HG03439 (cell line): ENCODE measurements at regions not wholly inside any gene's neighbourhood (a gene's known extent, or its start where the extent isn't known, plus 50 kb on each side); places are given as distances from the start of the nearest gene placed in this dataset.
"Not testable (repeated sequence)": the region's sequence is repeated elsewhere in the genome, so short reads cannot be mapped to it uniquely, and the experiment has no call there.

ENCODE experiments used
- ATAC-seq: cut with Tn5 transposase; IDR thresholded peaks from one replicate; pipeline ENCODE4 v1.9.1; 2021; ENCODE audit warnings: mild to moderate bottlenecking, moderate library complexity; ENCODE audit not compliant: unreplicated experiment

DNA sequence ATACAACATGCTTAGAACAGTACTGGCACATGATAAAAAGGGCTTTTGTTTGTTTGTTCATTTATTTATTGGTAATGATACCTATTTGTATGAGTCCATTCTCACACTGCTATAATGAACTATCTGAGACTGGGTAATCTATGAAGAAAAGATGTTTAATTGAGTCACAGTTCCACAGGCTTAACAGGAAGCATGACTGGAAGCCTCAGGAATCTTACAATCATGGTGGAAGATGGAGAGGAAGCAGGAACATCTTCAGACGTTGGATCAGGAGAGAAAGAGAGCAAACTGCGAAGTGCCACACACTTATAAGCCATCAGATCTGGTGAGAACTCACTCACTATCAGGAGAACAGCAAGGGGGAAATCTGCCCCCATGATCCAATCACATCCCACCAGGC lies 847.7 kb downstream of the CDH18 start:
- ATAC-seq, result no peak

DNA sequence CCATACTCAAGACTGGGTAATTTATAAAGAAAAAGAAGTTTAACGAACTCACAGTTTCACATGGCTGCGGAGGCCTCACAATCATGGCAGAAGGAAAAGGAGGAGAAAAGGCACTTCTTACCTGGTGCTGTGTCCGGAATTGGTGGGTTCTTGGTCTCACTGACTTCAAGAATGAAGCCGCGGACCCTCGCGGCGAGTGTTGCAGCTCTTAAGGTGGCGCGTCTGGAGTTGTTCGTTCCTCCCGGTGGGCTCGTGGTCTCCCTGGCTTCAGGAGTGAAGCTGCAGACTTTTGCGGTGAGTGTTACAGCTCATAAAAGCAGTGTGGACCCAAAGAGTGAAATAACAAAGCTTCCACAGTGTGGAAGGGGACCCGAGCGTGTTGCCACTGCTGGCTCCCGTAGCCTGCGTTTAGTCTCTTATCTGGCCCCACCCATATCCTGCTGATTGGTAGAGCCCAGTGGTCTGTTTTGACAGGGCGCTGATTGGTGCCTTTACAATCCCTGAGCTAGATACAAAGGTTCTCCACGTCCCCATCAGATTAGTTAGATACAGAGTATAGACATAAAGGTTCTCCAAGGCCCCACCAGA lies 846.0 kb downstream of the CDH18 start:
- ATAC-seq, result not testable (repeated sequence)

DNA sequence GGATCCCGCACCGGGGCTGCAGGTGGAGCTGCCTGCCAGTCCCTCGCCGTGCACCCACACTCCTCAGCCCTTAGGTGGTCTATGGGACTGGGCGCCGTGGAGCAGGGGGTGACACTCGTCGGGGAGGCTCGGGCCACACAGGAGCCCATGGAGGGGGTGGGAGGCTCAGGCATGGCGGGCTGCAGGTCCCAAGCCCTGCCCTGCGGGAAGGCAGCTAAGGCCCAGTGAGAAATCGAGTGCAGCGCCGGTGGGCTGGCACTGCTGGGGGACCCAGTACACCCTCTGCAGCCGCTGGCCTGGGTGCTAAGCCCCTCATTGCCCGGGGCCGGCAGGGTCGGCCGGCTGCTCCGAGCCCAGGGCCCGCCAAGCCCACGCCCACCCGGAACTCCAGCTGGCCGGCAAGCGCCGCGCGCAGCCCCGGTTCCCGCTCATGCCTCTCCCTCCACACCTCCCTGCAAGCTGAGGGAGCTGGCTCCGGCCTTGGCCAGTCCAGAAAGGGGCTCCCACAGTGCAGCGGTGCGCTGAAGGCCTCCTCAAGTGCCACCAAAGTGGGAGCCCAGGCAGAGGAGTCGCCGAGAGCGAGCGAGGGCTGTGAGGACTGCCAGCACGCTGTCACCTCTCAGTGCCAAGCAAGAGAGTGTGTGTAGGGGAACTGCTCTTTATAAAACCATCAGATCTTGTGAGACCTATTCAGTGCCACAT lies 845.1 kb downstream of the CDH18 start:
- not testable (repeated sequence) for ATAC-seq

DNA sequence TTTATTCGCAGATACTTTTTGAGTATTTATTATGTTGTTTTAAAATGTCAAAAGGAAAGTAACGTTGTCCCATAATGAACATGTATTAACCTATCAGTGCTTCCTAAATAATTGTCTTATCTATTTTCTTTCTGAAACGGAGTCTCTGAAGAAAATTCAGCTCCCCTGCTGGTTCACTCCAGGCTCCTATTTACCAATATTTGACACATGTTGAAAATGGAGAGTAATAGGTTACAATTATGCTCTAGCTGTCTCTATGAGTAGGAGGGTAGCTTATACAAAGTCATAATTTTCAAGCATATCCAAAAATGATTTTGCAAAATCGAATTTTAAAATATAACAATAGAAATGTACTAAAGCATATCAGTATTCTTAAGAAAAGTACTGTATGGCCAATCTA lies 844.1 kb downstream of the CDH18 start:
- ATAC-seq, result no peak

DNA sequence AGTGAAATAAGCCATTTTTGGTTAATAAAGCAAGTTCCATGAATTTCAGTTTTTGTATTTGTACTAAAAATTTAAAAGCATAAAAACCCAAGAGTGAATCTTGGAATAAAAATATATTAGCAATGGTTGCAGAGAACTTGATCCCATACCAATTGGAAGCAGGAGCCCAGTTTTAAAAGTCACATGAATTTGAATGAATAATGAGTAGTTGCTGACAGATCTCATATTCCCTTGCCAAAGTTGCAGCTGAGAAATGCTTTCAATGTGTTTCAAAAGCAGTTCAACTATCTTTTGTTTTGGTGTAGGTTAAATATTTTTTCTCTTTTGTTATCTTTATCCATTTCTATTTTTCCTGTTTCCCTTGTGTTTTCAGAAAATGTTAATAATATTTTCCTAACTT lies 818.6 kb downstream of the CDH18 start:
- ATAC-seq, result no peak

DNA sequence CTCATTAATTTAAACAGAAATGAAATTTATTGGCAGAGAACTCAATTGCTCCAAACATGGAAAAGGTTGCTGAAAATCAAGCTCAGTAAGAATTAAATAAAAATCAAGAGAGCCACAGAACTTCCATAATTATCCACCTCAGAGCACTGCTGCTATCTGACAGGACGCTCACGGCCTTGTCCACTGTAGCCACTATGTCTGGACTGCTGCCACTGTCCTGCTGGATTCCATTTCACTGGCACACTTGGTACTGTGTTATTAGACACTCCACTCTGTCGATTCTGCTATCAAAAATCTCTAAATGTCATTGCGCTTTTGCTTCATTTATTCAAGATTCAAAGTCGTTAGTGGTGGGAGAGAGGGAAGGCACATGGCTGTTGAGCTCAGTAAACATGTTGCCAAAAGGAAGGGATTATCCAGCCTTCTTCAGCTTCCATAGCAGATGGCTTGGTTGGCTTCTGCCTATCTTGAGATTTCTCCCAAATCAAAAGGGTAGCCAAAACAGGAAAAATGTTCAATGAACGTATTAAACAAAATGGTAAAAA lies 815.0 kb downstream of the CDH18 start:
- ATAC-seq, result no peak

DNA sequence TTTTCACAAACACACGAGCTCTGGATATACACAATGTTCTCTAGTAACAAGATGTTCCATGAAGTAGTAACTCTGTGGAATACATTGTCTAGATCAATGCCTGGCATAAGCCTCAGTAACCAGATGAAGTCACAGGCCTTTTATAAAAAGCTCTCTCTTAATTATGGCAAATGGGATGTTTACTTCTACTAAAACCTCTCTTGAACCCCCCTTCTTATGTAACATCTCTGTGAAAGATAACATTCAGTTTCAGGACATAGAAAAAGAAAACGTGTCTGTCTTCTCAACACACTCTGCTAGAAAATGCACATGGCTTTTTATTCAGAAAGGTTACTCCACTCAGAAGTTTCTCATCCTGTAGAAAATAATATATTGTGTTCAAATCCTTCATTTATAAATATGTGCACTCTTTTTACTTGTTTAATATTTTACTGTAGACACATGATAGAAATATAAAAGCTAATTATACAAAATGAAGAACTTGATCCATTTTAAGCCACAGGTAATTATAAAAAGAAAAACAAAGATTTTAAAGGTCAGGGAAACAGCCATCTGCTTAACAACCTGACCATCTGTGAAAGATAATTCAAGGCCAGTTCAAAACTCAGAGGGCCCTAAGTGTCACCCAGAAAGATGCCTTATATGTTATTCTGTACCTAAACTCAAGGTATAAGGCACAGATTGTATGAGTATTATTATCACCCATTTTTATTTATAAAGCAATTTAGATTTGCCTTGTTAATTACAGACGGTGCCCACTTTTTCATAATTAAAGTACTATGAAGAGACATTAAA lies 812.0 kb downstream of the CDH18 start:
- ATAC-seq, result no peak

DNA sequence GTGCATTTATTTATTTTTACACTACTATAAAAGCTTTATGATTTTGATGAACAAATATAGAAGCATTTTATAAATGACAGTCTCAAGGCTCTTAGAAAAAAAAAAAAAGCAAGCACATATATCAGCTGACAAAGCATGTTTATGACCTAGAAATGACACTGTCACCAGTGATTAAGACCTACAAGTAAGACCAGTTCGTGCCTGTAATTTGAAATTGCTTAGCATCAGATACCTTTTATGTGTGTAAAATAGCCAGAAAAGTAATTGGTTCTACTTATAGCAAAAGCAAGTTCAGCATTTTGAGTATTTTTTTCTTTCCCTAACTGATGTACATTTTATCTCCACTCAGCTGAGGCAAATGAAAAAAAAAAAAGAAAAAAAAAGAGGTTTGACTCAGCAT lies 808.4 kb downstream of the CDH18 start:
- no peak for ATAC-seq

DNA sequence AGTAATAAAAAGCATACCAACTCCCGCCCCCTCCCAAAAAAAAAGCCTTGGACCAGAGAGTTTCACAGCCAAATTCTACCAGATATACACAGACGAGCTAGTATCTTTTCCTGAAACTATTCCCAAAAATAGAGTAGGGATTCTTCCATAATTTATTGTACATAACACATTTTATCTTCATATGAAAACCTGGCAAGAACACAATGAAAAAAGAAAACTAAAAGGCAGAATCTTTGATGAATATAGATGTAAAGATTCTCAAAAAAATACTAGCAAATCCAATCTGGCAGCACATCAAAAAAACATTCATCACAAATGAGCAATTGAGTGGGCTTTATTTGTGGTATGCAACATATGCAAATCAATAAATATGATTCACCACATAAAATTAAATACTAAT lies 798.8 kb downstream of the CDH18 start:
- ATAC-seq, result no peak

DNA sequence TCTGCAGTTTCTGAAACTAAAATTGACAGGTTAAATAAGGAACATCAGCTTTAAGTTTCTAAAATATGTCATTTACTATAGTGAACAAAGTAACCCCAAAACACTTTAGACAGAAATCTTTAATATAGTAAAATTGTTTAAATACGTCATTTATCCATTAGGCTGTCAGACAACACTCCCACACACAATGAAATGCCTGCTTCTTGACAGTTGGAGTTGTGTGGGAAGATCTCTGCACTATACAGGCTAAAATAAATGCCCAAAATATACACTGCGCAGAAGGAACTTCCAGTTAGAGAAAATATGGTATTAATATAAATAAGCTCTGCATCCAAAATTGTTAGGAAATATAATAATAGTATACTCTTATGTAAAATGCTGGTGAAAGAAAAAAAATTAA lies 794.4 kb downstream of the CDH18 start:
- no peak for ATAC-seq

DNA sequence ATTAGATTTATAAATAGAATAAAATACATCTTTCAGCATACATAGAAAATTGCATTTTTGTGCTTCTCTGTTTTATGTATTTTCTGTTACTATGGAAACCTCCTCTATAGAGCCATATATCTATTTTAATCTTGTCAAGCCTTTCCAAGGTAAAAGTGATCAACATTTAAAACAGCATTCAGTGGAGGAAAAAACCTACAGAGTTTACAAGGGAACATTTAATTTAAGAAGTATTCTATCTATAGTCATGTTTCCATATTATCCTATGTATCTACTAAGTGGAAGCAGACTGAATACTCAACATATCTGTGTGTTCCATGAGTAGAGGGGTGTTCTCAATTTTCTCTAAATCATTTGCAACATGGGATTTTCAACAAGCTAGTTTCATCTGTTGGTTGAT lies 791.4 kb downstream of the CDH18 start:
- ATAC-seq, result no peak

DNA sequence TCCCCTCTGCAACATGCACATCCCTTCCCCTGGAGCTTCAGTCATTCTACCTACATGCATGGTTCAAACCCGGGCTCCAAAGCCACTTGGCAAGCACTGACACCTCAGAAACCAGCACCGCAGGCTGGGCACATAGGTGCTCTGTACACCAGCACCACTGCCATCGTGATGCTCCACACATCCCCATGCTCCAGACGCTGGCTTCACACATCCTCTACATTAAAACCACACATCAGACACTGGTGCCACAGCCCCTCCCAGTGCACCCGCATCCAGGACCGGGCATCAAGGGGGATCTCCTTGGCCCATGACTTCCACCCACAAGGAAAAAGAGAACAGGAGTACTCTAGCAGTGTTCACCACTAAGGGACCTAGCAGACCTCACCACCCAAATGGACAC lies 787.7 kb downstream of the CDH18 start:
- ATAC-seq, result no peak

DNA sequence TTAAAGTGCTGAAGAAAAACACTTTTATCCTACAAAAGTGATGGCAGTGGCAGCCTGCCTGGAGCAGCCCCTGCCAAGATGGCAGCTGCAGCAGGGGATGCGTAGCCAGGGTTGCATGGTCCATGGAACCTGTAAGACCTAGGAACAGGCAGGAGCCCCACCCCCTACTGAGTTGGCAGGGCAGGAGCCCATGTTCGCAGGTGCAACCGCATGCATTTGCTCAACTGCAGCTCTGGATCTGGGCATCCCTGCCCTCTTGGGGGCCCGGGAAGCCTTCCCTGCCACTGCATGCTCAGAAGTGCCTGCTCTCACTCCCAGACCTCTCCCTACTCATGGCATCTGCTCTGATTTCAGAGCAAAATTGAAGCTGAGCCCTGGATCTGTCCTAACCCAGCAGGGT lies 779.6 kb downstream of the CDH18 start:
- ATAC-seq, result no peak

DNA sequence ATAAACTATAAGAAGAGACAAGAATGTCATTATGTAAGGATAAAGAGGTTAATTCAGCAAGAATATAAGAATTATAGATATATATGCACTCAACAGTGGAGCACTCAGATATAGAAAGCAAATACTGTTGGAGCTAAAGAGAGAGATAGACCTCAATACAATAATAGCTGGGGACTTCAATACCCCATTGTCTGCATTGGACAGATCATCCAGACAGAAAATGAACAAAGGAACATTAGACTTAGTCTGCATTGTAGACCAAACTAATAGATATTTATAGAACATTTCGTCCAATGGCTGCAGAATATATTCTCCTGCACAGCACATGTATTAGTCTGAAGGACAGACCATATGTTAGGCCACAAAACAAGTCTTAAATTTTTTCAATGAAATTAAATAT lies 777.1 kb downstream of the CDH18 start:
- no peak for ATAC-seq

DNA sequence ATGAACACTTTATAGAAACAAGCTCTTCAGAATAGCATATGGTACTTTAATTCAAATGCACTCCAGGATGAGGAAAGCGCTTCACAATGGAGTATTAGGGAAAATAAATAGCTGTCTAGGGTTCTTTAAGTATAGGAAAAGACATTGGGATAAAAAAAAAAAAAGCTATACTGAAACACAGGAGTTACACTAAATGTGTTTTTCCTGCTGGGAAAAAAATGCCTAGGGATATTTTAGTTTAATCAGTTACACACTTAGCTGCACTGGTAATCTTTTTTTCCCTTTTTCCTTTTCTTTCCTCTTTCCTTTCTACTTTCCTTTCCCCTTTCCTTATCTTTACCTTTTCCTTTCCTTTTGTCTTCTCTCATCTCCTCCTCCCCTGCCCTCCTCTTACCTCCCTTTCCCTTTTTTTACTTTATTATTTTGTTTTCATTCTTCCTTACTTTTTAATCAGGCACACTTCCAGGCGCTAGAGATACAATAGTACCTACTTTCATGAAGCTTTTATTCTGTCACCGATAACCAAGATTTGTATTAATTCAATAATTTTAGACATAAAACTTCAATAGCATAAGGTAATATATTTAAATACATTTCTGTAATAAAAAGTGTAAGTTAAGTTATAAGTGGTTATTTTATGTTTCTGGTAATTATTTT lies 758.7 kb downstream of the CDH18 start:
- no peak for ATAC-seq

DNA sequence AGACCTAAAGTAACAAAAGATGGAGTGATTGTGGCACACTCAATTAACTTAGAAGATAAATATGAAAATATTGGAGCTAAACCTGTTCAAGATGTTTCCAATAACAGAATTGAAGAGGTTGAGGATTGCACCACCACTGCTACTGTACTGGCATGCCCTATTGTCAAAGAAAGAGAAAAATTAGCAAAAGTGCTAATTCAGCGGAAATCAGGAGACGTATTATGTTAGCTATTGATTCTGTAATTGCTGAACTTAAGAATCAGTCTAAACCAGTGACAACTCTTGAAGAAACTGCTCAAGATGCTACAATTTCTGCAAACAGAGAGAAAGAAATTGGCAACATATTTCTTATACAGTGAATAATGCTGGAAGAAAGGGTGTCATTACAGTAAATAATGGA lies 754.4 kb downstream of the CDH18 start:
- no peak for ATAC-seq

DNA sequence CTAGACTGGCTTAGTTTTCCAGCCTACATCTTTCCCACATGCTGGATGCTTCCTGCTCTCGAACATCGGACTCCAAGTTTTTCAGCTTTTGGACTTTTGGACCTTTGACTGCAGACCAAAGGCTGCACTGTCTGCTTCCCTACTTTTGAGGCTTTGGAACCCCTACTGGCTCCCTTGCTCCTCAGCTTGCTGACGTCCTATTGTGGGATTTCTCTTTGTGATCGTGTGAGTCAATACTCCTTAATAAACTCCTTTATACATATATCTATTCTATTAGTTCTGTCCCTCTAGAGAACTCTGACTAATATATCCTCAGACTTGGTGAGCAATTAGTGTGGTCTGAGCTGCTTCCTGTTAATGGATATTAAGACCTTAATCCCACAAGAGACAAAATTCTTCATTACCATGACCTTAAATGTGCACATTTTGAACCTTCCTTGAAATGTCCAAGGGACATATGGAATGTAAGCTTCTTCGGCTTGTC lies 752.9 kb downstream of the CDH18 start:
- ATAC-seq, result no peak

DNA sequence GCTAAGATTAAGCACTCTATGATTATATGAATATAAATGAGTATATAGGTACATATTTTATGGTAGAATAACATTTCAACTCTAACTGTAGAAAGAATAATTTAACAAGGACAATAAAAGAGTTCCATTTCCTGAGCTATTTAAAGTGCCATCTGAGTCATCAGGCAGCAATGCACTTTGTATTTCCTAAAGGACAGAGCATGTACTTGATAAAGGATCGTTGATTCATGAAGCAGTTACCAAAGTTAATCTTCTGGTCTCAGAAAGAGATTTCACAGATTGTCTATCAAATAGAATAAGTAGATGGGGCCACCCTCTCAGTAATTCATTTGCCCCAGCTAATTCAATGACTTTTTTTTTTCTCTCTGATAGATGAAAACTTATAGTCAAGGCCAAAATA lies 747.8 kb downstream of the CDH18 start:
- no peak for ATAC-seq

DNA sequence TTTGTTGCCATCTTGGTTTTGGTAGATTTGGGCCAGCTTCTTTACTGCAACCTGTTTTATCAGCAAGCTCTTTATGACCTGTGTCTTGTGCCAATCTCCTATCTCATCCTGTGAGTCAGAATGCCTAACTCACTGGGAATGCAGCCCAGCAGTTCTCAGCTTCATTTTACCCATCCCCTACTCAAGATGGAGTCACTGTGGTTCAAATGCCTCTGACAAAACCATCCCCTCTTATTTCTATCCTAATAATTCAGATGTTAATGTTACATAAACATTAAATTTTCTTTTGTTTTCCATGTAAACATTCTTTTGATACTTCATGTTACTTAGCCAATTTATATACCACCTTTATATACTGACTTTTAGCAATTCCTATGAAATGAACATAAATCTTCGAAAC lies 746.3 kb downstream of the CDH18 start:
- ATAC-seq, result no peak

DNA sequence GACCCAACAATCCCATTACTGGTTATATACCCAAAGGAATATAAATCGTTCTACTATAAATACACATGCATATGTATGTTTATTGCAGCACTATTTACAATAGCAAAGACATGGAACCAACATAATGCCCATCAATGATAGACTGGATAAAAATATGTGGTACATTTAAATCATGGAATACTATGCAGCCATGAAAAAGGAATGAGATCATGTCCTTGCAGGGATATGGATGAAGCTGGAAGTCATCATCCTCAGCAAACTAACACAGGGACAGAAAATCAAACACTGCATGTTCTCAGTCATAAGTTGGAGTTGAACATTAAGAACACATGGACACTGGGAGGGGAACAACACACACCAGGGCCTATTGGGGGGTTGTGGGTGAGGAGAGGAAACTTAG lies 741.8 kb downstream of the CDH18 start:
- not testable (repeated sequence) for ATAC-seq

DNA sequence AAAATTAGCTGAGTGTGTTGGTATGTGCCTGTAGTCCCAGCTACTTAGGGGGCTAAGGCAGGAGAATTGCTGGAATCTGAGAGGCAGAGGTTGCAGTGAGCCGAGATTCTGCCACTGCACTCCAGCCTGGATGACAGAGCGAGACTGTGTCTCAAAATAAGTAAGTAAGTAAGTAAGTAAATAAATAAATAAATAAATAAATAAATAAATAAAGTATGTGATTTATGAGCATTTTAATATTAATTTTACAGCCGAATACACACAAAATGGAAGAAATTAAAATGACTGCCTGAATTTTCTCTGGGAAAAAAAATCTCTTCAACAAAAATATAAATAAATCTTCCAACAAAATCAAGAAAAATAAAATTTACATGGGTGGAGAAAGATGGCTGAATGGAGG lies 740.7 kb downstream of the CDH18 start:
- ATAC-seq, result no peak
